Psoas muscle (tissue), 7 donors: ENCODE measurements at regions not wholly inside any gene's neighbourhood (a gene's known extent, or its start where the extent isn't known, plus 50 kb on each side); places are given as distances from the start of the nearest gene placed in this dataset.

ENCODE experiments used
- ATAC-seq, 4 donors: fragments of 200-7000 bp; cut with Tn5 transposase; one replicate each; pipeline ENCODE4 v1.9.1; 2020; ENCODE audit warnings: moderate library complexity in 3 of 4, mild to moderate bottlenecking in 2 of 4
- DNase-seq, 2 donors: peaks; one replicate each; pipeline ENCODE4 v3.0.0-alpha.2; 2020
- H3K27ac ChIP-seq: fragments of 200-600 bp; one replicate; pipeline ENCODE4 v1.8.0; 2022
- H3K27me3 ChIP-seq, 3 donors: fragments of 200-600 bp in 1 of 3; one replicate each; pipeline versions ENCODE4 v1.6.1 to v1.8.0; 2013 to 2022; ENCODE audit warnings: low read length in 2 of 3, mild to moderate bottlenecking in 2 of 3, moderate library complexity in 1 of 3; ENCODE audit not compliant: insufficient read depth in 3 of 3
- H3K36me3 ChIP-seq, 2 donors: fragments of 200-600 bp in 1 of 2; one replicate each; pipeline versions ENCODE4 v1.6.1 to v1.8.0; 2013 to 2022; ENCODE audit warnings: low read depth in 1 of 2, mild to moderate bottlenecking in 1 of 2, moderate library complexity in 1 of 2; ENCODE audit not compliant: insufficient read depth in 1 of 2
- H3K4me1 ChIP-seq: fragments of 200-600 bp; one replicate; pipeline ENCODE4 v1.8.0; 2022
- H3K4me3 ChIP-seq: fragments of 200-600 bp; one replicate; pipeline ENCODE4 v1.8.0; 2022; ENCODE audit warnings: mild to moderate bottlenecking
- H3K9me3 ChIP-seq: fragments of 200-600 bp; one replicate; pipeline ENCODE4 v1.8.0; 2022
- WGBS, 3 donors: extraction: QIAGEN DNeasy Blood & Tissue Kit; methylation state at CpG; one replicate each; pipeline versions ENCODE4 v1.1.6 to v1.1.7; 2013; 5-methylcytosine and 5-hydroxymethylcytosine counted together
- intact Hi-C, 2 donors: fragments of 100-400 bp; cut with DNase I; formaldehyde crosslinking; loops; one replicate each; pipeline versions ENCODE4 v1.11.0 to v1.14.2; 2022
- TF ChIP-seq, protein P1 (sequence below): fragments of 200-600 bp; IDR thresholded peaks from one replicate; pipeline ENCODE4 v1.8.0; 2022; ENCODE audit warnings: antibody characterized with exemption
- donor health status: healthy with polysubstance abuse.
- donor health status: DM: no; HTN: no; CAD: no; lungs with moderate emphysema.
- donor health status: Bipolar disorder and iron deficiency.
- donor health status: healthy.
- donor health status: DM: yes; HTN: yes; CAD: no.
- donor health status: DM: no; HTN: no; CAD: no.
- donor health status: DM: yes; HTN: yes; CAD: no.

DNA sequence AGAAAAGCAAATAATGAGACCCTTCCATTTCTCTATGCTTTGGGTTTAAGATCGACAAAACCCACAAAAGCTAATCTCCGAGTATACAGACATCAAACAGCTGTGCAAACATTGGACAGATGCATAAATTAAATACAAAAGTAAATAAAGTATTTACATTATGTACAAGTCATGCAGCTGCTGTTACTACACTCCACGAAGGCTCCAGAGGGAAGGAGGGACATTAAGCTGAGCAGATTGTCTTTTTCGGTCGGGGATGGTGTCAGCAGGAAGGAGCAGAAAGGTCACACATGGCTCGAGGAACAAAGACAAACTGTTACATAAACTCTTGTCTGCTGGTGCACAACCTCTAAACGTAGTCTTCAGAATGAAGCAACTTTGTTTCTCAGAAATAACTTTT lies 88.8 kb upstream of the BARX2 start:
- H3K4me1 ChIP-seq: no peaks in the 10 kb centered on the region
- no peaks in the 10 kb centered on the region for H3K9me3 ChIP-seq
- peaks cover 0 to 9% (median 0%) of the 10 kb centered on the region in 3 donors for H3K27me3 ChIP-seq
- intact Hi-C loops: no loop called here
- 47 to 55% (median 50%) methylated on average over 7 of the region's 7 CpGs for WGBS, 3 donors
- H3K36me3 ChIP-seq: no peaks in the 10 kb centered on the region
- no peak overlapping the region for H3K4me3 ChIP-seq
- DNase-seq (no peak), ATAC-seq (no peak)
- TF ChIP-seq, protein P1, sequence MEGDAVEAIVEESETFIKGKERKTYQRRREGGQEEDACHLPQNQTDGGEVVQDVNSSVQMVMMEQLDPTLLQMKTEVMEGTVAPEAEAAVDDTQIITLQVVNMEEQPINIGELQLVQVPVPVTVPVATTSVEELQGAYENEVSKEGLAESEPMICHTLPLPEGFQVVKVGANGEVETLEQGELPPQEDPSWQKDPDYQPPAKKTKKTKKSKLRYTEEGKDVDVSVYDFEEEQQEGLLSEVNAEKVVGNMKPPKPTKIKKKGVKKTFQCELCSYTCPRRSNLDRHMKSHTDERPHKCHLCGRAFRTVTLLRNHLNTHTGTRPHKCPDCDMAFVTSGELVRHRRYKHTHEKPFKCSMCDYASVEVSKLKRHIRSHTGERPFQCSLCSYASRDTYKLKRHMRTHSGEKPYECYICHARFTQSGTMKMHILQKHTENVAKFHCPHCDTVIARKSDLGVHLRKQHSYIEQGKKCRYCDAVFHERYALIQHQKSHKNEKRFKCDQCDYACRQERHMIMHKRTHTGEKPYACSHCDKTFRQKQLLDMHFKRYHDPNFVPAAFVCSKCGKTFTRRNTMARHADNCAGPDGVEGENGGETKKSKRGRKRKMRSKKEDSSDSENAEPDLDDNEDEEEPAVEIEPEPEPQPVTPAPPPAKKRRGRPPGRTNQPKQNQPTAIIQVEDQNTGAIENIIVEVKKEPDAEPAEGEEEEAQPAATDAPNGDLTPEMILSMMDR: no peak
- H3K27ac ChIP-seq: no peak overlapping the region

DNA sequence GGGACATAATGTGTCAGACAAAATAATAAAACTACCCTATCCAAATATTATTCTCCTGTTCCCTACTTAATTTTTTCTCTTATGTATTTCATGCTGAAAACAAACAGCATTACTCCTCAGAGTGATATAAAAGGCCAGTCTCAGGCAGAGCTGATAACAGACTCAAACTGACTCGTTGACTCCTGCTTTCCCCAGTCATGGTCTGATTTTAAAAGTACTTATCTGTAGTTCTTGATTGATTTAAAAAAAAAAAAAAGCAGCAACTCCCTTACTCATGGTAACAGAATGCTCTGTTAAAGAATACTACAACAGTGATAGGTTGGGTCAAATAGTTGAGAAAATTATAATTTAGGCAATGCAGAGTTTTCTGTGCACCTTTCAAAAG lies 90.3 kb upstream of the BARX2 start:
- Histone ChIP-seq H3K9me3 (no peaks in the 10 kb centered on the region), H3K4me3 (no peak overlapping the region), H3K27me3 (peaks cover 0 to 9% (median 0%) of the 10 kb centered on the region in 3 donors), H3K4me1 (no peaks in the 10 kb centered on the region), H3K36me3 (no peaks in the 10 kb centered on the region), H3K27ac (no peak overlapping the region)
- DNase-seq (no peak), ATAC-seq (no peak)
- intact Hi-C loops: no loop called here
- TF ChIP-seq, protein P1: no peak
- 58 to 64% (median 61%) methylated on average over 1 of the region's 1 CpG for WGBS, 3 donors

DNA sequence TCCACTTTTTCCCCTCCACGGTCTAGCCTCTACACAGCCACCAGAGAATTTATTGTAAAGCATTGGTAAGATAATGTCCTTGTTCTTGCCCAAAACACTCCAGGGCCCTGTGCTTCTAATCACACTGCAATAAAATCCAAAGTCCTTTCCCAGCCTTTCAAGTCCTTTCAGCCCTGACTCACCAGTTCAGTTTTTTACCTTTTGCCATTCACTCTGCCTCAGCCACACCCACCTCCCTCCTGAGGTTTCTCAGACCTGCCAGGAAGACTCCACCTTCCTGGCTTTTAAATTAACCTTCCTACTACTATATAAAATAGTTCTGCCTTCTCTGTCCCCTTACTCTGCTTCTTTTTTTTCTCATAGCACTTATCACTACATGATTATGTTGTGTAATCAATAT lies 91.0 kb upstream of the ARHGAP32 start:
- H3K27me3 ChIP-seq: peaks cover 0 to 7% (median 0%) of the 10 kb centered on the region in 3 donors
- DNase-seq (no peak), ATAC-seq (no peak)
- H3K36me3 ChIP-seq: no peaks in the 10 kb centered on the region
- TF ChIP-seq, protein P1: no peak
- no peak overlapping the region for H3K4me3 ChIP-seq
- intact Hi-C loops: no loop called here
- H3K9me3 ChIP-seq: no peaks in the 10 kb centered on the region
- 58 to 71% (median 64%) methylated on average over 1 of the region's 1 CpG for WGBS, 3 donors
- no peaks in the 10 kb centered on the region for H3K4me1 ChIP-seq
- no peak overlapping the region for H3K27ac ChIP-seq

DNA sequence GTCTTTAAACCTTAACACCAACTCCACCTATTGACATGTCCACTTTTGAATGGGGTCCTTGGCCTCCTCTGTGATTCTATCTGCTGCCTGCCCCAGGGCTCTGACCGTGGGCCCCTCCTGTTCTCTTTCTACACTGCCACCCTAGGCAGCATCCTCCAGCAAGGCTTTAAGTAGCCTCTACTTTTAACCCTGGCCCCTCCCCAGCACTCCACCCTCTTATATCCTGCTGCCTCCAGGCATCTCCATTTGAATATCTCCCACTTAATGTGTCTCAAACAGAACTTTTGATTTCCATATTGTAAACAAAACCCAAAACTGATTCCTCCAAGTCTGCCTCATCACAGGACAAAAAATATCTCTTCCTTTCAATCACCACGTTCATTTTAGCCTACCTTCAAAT lies 90.5 kb upstream of the ARHGAP32 start:
- no peak overlapping the region for H3K27ac ChIP-seq
- TF ChIP-seq, protein P1: no peak
- no peak for DNase-seq
- H3K9me3 ChIP-seq: no peaks in the 10 kb centered on the region
- ATAC-seq: no peak
- WGBS, 3 donors: 60 to 69% (median 64%) methylated on average over 2 of the region's 2 CpGs
- intact Hi-C loops: no loop called here
- no peaks in the 10 kb centered on the region for H3K4me1 ChIP-seq
- no peaks in the 10 kb centered on the region for H3K36me3 ChIP-seq
- no peak overlapping the region for H3K4me3 ChIP-seq
- H3K27me3 ChIP-seq: peaks cover 0 to 7% (median 0%) of the 10 kb centered on the region in 3 donors
